Anterior cingulate cortex (tissue), 58 donors: ENCODE measurements at regions not wholly inside any gene's neighbourhood (a gene's known extent, or its start where the extent isn't known, plus 50 kb on each side); places are given as distances from the start of the nearest gene placed in this dataset.
"Not testable (repeated sequence)": the region's sequence is repeated elsewhere in the genome, so short reads cannot be mapped to it uniquely, and the experiment has no call there.

Experiments used
- DNase-seq, 58 donors: peaks; one replicate each; lab custom pipeline; 2025; lab: John Stamatoyannopoulos, UW

DNA sequence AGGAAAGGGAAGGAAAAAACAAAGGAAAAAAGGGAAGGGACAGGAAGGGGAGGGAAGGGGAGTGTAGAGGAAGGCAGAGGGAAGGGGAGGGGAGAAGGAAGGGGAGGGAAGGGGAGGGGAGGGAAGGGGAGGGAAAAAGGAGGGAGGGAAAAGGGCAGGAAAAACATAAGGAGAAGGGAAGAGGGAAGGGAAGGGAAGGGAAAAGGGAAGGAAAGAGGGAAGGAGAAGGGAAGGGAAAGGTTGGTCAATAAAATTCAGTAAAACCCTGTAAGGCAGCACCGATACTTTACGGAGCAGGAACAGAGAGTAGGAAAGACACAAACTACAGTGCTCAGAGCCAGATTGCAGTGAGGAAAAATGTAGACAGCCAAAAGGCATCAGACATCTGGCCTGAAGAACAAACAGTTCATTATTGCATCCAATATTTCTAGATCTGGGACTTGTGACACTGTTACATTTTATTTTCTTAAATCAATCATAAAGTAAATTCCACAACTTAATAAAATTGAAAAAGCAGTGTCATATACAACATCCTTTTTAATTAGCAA lies 322.0 kb downstream of the CRPPA start:
- no peak for DNase-seq

DNA sequence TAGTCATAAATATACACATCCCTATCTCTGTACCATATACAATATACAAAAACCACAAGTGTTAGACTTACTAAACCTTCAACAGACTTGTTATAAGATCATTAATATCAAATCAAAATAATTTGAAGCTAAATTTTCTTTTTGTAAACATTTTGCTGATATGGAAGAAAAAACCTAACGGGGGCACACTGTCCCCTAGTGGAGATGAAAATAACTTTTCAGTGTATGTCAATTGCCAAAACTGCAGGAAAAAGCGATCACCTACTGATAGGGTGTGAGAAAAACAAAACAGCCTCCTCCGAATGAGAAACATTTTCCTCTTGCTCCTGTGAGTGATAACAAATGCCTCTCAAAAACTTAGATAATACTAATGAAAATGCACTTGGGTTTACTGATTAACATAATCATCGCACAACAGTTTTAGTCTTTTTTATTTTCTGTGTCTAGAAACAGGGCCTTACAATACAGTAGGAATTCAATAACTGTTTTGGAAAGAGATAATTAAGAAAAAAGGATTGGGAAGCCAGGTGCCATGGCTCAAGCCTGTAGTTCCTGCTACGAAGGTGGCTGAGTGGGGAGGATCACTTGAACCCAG lies 322.7 kb downstream of the CRPPA start:
- DNase-seq = no peak

GRCh38 chr7:16098058-16098457 lies 323.3 kb downstream of the CRPPA start:
- no peak for DNase-seq

- no peak for DNase-seq
Observed at GRCh38 chr7:16095171-16095950, 326.0 kb downstream of the CRPPA start.

DNA sequence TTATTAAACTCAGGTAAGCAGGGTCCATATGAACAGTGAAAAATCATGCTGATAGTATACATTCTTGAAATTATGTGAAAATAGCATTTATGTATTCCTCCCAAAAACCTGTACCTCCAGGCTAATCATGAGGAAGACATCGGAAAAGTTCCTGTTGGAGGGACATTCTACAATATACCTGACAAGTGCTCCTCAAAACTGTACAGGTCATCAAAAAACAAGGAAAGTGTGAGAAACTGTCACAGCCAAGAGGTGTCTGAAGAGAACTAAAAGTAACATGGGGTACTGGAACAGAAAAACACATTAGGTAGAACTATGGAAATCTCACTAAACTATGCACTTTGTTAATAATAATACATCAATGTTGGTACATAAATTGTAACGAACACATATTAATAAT lies 326.7 kb downstream of the CRPPA start:
- no peak for DNase-seq

DNA sequence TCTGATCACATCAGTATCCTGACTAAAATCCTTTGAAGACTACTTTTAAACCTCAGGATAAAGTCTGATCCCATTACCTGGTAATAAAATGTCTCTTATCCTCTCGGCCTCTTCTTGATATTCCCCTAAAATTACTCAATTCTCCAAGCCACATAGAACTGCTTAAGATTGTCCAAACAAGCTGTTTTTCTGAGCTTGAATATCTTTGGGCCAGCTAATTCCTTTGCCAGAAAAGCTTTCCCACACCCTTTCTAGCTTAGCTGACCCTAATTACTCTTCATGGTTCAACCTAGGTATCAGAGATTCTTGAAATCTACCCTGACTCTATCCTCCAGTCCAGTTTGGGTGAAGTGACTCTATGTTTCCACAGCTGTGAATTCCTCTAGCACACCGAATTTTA lies 328.6 kb downstream of the CRPPA start:
- DNase-seq = no peak

DNA sequence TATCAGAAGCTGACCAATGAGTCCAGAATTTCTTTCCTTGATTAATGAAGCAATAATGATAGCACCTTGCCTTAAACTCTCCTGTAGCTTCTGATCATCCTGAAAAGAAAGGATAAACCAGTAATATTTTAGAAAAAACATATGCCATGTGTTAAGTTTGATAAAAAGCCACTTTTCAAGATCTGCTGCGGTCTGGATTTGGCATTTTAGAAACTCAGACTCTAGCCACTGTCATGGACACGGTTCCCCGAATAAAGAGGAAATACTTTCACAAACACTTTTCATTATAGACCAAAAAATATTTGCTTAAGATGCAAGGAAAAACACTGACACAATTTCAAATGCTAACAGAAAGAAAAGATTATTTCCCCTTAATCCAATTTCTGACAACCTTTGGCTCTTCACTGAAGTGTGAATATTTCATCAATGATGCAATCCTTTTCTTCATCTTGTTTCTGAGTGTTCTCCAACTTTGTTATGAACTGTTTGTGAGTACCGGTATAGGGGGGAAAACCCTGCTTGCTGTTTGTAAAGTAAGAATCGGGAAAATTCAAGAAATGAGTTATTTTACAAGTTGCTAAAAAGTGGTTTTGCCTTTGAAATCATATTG lies 329.5 kb downstream of the CRPPA start:
- no peak for DNase-seq

DNA sequence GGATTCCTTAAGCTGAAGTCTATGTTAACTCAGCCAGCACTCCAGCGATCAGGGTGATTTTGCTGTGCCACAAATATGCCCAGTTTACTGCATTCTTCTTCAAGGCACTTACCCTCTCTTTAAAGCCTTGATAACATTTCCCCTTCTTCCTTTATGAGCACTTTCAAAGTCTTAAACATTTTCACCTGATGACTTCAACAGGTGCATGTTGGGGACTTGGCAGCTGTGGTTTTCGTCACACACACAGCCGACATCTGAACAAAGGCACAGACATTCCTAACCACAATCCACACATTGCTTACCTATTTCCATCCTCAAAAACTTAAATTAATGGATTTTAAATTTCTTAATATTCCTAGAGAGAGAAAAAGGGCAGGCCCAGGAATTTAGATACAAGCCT lies 331.5 kb downstream of the CRPPA start:
- no peak for DNase-seq

- DNase-seq = no peak
Observed at GRCh38 chr7:16089191-16089590, 332.1 kb downstream of the CRPPA start.

DNA sequence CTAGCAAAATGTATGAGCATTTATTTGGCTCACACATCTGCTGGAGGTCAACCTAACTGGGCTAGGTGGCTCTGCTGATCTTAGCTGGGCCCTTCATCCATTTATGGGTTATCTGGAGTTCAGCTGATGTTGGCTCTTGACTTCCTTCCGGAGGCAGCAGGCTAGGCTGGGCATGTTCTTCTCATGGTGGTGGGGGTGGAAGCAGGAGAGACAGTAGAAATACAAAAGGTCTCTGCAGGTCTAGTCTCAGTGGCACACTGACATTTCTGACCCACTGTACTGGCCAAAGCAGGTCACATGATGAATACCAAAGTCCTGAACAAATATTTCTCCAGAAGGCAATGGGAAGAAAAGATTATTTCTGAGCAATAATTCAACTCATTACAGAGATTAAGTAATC lies 334.6 kb downstream of the CRPPA start:
- no peak for DNase-seq

- not testable (repeated sequence) for DNase-seq
Observed at GRCh38 chr7:16085780-16086179, 335.6 kb downstream of the CRPPA start.

DNA sequence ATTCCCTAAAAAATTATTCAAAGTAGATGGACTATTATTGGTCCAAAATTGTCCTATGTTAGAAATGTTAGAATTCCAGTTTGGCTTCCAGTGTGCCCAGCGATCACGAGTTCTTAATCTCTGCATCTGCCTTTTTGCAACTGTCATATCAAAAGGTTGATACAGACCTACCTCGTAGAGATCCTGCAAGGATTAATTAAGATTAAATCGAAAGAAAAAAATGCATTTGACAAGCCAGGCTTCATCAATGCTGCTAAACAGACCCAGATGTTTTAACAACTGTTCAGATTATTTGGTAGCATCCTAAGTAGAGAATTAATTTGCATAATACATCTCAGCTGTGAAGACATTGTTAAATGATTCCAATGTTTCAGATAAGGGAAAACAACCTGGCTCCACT lies 336.5 kb downstream of the CRPPA start:
- DNase-seq = no peak

- DNase-seq = no peak
Observed at GRCh38 chr7:16084370-16084769, 337.0 kb downstream of the CRPPA start.

DNA sequence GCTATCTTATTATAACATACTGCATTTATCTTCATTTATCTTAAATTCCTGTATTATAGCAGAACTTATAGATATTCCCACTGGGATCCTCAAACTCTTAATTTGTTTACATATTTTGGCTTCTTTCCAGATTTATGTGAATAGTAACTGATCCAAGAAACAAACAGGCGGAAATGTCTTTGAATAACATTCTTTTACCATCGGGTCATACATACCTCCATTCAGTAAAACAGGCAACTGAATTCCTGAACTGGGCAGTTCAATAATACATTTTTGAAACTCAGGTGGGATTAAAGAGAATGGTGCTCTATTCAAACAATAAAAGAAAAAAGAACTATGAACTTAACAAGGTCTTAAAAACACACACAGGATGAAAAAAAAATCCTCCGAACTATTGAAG lies 337.4 kb downstream of the CRPPA start:
- DNase-seq = no peak

GRCh38 chr7:16080131-16080530 lies 341.2 kb downstream of the CRPPA start:
- no peak for DNase-seq

- no peak for DNase-seq
Observed at GRCh38 chr7:16079723-16080122, 341.6 kb downstream of the CRPPA start.

- peak in 10 of 58 donors; percentile 1 to 57 (median 10) for DNase-seq
Observed at GRCh38 chr7:16078076-16078952, 343.0 kb downstream of the CRPPA start.

- peak in 2 of 58 donors; percentile 22 to 50 for DNase-seq
Observed at GRCh38 chr7:16071246-16071857, 350.0 kb downstream of the CRPPA start.

DNA sequence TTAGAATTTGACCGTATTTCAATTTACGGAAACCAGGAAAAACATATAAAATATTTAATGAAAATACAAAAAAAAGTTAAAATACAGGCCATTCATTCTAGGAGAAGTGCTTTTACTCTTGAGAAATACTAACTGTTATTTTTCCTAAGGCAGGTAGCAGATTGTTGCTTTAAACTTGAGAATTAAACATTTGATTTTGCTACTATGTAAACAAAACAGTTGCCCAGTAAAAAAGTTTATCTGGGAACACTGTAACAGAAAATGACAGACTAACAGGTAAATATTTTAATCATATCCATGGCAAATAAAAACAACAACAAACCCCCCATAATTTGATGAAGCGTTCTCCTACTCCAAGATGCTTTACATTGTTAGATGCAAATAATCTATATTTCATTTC lies 350.5 kb downstream of the CRPPA start:
- DNase-seq = no peak

DNA sequence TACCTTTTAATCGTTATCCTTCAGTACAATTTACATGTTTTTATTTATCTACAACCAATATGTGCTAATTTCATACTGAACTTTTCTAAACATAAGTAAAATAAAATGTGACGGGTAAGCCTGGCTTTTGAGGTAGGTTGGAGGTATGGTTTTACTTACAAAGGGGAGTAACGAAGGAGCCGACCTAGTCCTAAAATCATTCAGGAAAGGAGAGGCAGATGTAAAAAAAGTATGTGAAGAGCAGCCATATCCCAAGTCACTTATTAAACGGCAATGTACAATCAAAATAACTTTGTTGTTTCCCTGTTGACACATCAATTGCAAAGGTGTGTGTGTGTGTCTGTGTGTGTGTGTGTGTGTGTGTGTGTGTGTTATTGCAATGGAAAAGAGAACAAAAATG lies 351.3 kb downstream of the CRPPA start:
- no peak for DNase-seq
